Mucosa of stomach (tissue), 1 donor: ENCODE measurements at regions not wholly inside any gene's neighbourhood (a gene's known extent, or its start where the extent isn't known, plus 50 kb on each side); places are given as distances from the start of the nearest gene placed in this dataset.
A peak's percentile ranks its signal among the peaks of the same experiment; 100 is the strongest.

Experiments
- H3K27me3 ChIP-seq: one replicate; pipeline ENCODE4 v1.7.0; 2013; ENCODE audit warnings: mild to moderate bottlenecking, low read length; ENCODE audit not compliant: control insufficient read depth, insufficient read depth
- H3K36me3 ChIP-seq: one replicate; pipeline ENCODE4 v1.7.0; 2013; ENCODE audit warnings: low read length; ENCODE audit not compliant: control insufficient read depth, insufficient read depth
- H3K4me1 ChIP-seq: one replicate; pipeline ENCODE4 v1.7.0; 2013; ENCODE audit warnings: mild to moderate bottlenecking, low read length; ENCODE audit not compliant: control insufficient read depth, insufficient read depth
- H3K4me3 ChIP-seq: one replicate; pipeline ENCODE4 v1.7.0; 2013; ENCODE audit warnings: low read length
- H3K9ac ChIP-seq: one replicate; pipeline ENCODE4 v1.7.0; 2013; ENCODE audit warnings: mild to moderate bottlenecking, low read length, moderate library complexity
- H3K9me3 ChIP-seq: one replicate; pipeline ENCODE4 v1.7.0; 2013; ENCODE audit warnings: mild to moderate bottlenecking, low read length, moderate library complexity; ENCODE audit not compliant: control insufficient read depth
- donor health status: Pancreatic carcinoma.

DNA sequence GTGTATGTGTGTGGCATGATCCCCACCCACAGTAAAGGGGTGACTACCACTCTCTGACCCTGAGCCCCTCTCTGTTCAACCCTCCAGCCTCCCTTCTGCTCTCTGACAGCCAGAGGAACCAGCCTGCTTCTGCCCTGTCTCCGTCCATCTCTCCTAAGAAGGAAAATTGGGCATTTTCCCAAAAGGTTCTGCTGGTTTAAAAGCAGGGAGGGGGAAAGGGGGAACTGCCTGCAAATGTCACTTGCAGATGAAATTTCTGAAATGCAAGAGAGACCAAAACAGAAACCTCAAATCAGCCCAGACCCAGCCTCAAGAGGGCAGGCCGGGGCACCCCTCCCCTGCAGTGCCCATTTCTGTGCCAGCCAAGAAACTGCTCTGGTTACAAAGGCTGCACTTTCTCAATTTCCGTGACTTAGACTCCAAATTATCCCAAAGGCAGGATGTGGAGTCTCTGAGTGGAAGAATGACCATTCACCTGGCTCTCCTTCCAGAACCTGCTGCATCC lies 197.9 kb downstream of the RBFOX3 start:
- Histone ChIP-seq H3K9ac (no peak overlapping the region), H3K36me3 (no peaks in the 10 kb centered on the region), H3K4me3 (no peak overlapping the region), H3K9me3 (no peaks in the 10 kb centered on the region), H3K27me3 (peaks cover 13% of the 10 kb centered on the region), H3K4me1 (no peaks in the 10 kb centered on the region)

GRCh38 chr17:79412110-79412509 lies 198.7 kb downstream of the RBFOX3 start:
- H3K9me3 ChIP-seq = no peaks in the 10 kb centered on the region
- no peaks in the 10 kb centered on the region for H3K36me3 ChIP-seq
- peaks cover 20% of the 10 kb centered on the region for H3K27me3 ChIP-seq
- H3K4me1 ChIP-seq = no peaks in the 10 kb centered on the region
- no peak overlapping the region for H3K9ac ChIP-seq
- H3K4me3 ChIP-seq = no peak overlapping the region

DNA sequence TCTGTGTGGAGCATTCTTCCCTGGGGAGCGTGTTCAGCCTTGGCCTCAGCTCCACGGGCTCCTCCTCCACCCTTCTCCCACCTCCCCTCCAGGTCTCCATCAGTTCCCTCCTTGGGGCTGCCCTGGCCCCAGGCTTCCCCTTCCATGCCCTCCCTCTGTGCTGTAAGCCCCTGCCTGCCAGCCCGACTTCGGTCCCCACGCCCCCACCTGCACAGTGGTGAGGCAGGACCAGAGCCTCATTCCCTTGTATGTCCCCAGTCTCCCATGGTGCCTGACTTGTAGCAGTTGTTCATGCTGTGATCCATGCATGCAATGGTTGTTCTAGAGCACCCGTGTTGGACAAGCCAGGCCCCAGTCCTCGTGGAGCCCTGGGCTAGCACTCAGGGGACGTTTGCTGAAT lies 199.4 kb downstream of the RBFOX3 start:
- Histone ChIP-seq H3K9ac (no peak overlapping the region), H3K4me3 (no peak overlapping the region), H3K4me1 (no peaks in the 10 kb centered on the region), H3K27me3 (peaks cover 23% of the 10 kb centered on the region), H3K36me3 (no peaks in the 10 kb centered on the region), H3K9me3 (no peaks in the 10 kb centered on the region)

DNA sequence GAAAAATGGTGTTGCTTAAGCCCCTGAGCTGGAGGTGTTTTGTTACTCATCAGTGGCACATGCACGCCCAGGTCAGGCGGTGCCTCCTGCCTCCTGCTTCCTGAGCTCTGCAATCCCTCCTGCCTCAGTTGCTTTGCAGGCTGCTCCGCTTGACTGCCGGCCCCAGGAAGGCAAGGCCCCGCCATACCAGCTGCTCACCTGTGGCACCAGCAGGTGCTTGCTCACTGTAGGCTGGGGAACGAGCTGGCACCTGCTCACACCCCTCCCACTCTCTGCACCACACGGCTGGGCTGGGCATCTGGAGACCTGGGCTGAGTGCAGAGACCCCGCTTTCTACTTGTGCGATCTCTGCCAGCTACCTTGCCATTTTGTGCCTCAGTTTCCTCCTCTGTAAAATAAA lies 200.2 kb downstream of the RBFOX3 start:
- no peaks in the 10 kb centered on the region for H3K9me3 ChIP-seq
- H3K9ac ChIP-seq = no peak overlapping the region
- peaks cover 30% of the 10 kb centered on the region for H3K27me3 ChIP-seq
- no peaks in the 10 kb centered on the region for H3K4me1 ChIP-seq
- H3K36me3 ChIP-seq = no peaks in the 10 kb centered on the region
- H3K4me3 ChIP-seq = no peak overlapping the region

DNA sequence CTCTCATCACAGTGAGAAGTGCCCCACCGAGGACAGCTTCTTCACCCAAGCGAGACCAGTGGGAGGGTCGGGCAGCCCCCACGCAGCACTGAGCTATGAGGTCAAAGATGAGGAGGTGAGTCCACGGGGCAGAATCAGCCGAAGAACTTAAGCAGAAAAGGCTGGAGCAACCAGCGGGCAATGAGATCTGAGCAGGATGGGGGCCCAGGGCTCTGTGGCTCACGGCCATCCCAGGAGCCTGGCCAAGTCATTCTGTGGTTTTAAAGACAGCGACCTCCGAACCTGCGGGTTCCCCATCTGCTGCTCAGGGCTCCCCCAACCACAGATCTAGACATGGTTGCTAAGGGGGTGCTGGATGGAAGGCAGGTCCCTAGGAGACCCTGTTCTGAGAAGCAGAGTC lies 202.6 kb downstream of the RBFOX3 start:
- no peak overlapping the region for H3K9ac ChIP-seq
- H3K9me3 ChIP-seq = no peaks in the 10 kb centered on the region
- no peaks in the 10 kb centered on the region for H3K4me1 ChIP-seq
- H3K27me3 ChIP-seq = peaks cover 24% of the 10 kb centered on the region
- H3K36me3 ChIP-seq = no peaks in the 10 kb centered on the region
- no peak overlapping the region for H3K4me3 ChIP-seq

GRCh38 chr17:79407385-79407784 lies 203.5 kb downstream of the RBFOX3 start:
- H3K27me3 ChIP-seq = peaks cover 33% of the 10 kb centered on the region
- no peak overlapping the region for H3K9ac ChIP-seq
- no peaks in the 10 kb centered on the region for H3K4me1 ChIP-seq
- no peak overlapping the region for H3K4me3 ChIP-seq
- no peaks in the 10 kb centered on the region for H3K9me3 ChIP-seq
- H3K36me3 ChIP-seq = no peaks in the 10 kb centered on the region

GRCh38 chr17:79406316-79406715 lies 204.5 kb downstream of the RBFOX3 start:
- no peaks in the 10 kb centered on the region for H3K36me3 ChIP-seq
- no peak overlapping the region for H3K9ac ChIP-seq
- H3K4me1 ChIP-seq = no peaks in the 10 kb centered on the region
- peaks cover 41% of the 10 kb centered on the region for H3K27me3 ChIP-seq
- H3K9me3 ChIP-seq = no peaks in the 10 kb centered on the region
- no peak overlapping the region for H3K4me3 ChIP-seq

DNA sequence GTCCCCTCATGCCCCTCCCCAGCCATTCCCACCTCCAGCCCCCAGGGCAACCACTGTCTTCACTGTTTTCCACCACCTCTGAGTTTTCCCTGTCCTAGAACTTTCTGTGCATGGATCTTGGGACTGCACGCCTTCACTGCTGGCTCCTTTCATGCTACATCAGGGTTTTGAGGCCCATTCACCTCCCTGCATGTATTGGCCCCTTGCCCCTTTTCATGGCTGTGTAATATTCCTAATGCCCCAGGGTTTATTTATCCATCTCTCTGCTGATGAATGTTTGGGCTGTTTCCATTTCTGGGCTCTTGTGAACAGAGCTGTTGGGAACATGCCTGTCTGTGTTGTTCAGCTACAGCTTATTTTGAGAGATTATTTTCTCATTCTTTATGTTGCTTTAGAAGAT lies 205.0 kb downstream of the RBFOX3 start:
- Histone ChIP-seq H3K9me3 (no peaks in the 10 kb centered on the region), H3K9ac (no peak overlapping the region), H3K4me3 (no peak overlapping the region), H3K36me3 (no peaks in the 10 kb centered on the region), H3K4me1 (peaks cover 2% of the 10 kb centered on the region), H3K27me3 (peaks cover 43% of the 10 kb centered on the region)

GRCh38 chr17:79404136-79404911 lies 206.5 kb downstream of the RBFOX3 start:
- no peaks in the 10 kb centered on the region for H3K9me3 ChIP-seq
- no peaks in the 10 kb centered on the region for H3K36me3 ChIP-seq
- H3K4me3 ChIP-seq = no peak overlapping the region
- H3K4me1 ChIP-seq = peaks cover 3% of the 10 kb centered on the region
- H3K9ac ChIP-seq = no peak overlapping the region
- peaks cover 58% of the 10 kb centered on the region for H3K27me3 ChIP-seq

DNA sequence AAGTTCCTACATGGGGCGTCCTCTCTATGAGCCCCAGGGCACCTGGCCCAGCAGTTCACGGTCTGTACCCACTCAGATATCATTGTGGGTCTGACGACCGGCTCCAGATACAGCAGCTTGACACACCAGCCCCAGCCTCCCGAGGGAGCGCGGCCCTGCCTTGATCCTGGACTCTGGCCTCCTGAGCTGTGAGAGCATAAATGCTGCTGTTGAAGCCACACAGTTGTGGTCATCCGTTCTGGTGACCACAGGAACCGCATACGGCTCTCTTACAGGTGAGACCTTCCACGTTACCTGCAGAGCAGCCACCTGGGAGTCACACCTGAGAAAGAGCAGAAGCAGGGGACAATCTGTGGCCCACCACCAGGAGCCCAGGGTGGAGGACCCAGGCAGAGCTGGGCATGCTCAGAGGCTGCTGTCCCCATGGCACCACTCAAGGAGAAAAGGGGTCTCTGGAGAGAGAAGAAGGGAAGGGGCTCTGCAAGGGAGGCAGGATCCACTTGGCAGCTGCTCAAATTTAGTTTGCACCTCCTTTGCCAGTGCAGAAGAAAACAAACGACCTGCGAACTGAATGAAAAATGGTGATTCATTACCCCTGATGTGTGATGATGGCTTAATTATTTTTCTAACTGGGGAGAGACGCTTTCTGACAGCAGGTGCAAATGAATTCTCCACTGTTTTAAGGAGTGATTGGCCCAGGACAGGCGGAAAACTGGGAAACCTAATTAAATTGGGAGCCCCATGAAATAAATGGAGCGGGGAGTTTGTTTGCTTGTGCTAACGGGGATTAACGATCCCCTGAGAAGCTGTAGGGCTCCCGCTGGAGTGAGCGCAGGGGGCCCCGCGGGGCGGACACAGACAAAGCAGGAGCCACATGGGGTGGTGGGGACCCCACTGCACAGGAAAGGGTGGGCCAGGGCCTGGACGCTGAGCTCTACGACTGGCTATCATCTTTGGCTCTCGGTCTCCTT lies 208.9 kb downstream of the RBFOX3 start:
- Histone ChIP-seq H3K4me3 (no peak overlapping the region), H3K4me1 (peaks cover 3% of the 10 kb centered on the region), H3K27me3 (peaks cover 57% of the 10 kb centered on the region), H3K36me3 (no peaks in the 10 kb centered on the region), H3K9ac (no peak overlapping the region), H3K9me3 (no peaks in the 10 kb centered on the region)

- Histone ChIP-seq H3K27me3 (peaks cover 52% of the 10 kb centered on the region), H3K4me3 (peak overlapping the region; percentile 36), H3K9me3 (no peaks in the 10 kb centered on the region), H3K4me1 (peaks cover 3% of the 10 kb centered on the region), H3K9ac (no peak overlapping the region), H3K36me3 (no peaks in the 10 kb centered on the region)
These were observed 209.7 kb downstream of the RBFOX3 start for GRCh38 chr17:79400989-79401703.
